ENCODE measurements at regions not wholly inside any gene's neighbourhood (a gene's known extent, or its start where the extent isn't known, plus 50 kb on each side); places are given as distances from the start of the nearest gene placed in this dataset.

DNA sequence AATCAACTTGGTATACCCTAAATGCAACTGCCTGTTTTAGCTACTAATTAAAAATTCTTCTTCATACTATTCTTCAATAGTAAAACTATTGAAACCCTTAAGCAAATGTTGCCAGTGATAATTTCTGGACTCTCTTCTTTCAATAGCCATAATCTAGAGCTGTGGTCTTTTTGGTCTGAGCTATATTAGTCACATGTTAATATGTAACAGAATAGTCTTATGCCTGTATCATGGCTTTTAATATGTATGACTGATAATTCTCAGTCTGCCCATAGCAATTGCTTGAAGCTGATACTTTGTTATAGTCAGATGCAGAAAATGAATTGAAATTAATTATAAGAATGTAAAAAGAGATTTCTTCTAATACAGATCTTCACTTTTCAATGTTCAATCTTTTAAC, 1871.9 kb upstream of the CDH6 start:
- Histone ChIP-seq H3K27me3 (ENCODE audit: control insufficient read depth, insufficient read depth, low read length) (no peaks in the 10 kb centered on the region), H3K9me3 (ENCODE audit: control insufficient read depth, insufficient read depth, low read length) (no peaks in the 10 kb centered on the region), H3K9ac (ENCODE audit: low read depth, low read length) (no peak overlapping the region), H3K36me3 (ENCODE audit: control insufficient read depth, insufficient read depth, low read length) (no peaks in the 10 kb centered on the region), H3K4me1 (ENCODE audit: control insufficient read depth, insufficient read depth, low read length) (no peaks in the 10 kb centered on the region), H3K4me3 (ENCODE audit: low read depth, low read length) (no peak overlapping the region)

DNA sequence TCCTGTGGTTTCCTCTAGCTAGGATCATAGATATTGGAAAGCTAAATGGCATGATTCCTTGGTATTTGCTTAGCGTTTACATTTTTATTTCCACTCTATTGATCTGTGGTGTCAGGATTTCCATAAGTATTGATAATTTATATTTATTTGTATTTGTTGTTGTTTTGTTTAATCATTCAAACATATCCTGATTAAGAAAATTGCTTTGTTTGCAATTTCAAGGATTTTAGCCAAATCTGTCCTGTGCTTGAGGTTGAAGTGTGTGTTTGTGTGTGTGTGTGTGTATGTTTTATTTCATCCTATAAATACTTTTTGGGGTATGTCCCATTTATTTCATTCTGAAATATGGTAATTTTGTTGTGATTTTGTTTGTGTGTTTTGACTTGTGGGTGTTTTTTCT, 1884.1 kb upstream of the CDH6 start:
- Histone ChIP-seq H3K9ac (ENCODE audit: low read depth, low read length) (no peak overlapping the region), H3K4me3 (ENCODE audit: low read depth, low read length) (no peak overlapping the region), H3K9me3 (ENCODE audit: control insufficient read depth, insufficient read depth, low read length) (no peaks in the 10 kb centered on the region), H3K36me3 (ENCODE audit: control insufficient read depth, insufficient read depth, low read length) (no peaks in the 10 kb centered on the region), H3K4me1 (ENCODE audit: control insufficient read depth, insufficient read depth, low read length) (no peaks in the 10 kb centered on the region), H3K27me3 (ENCODE audit: control insufficient read depth, insufficient read depth, low read length) (no peaks in the 10 kb centered on the region)

DNA sequence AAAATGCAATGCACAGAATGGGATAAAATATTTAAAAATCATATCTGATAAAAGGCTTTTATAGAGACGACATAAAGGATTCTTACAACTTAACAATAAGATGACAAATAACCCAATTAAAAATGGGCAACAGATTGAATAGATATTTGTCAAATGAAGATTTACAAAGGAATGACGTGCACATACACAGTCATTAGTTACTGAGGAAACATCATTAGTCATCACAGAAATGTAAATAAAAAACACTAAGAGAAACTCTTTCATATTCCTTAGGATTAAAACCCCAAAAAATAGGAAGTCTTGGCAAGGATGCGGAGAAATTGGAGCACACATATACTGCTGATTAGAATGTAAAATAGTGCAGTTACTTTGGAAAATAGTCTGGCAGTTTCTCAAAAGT, 1886.0 kb upstream of the CDH6 start:
- H3K9ac ChIP-seq (ENCODE audit: low read depth, low read length), result no peak overlapping the region
- no peaks in the 10 kb centered on the region for H3K9me3 ChIP-seq (ENCODE audit: control insufficient read depth, insufficient read depth, low read length)
- no peaks in the 10 kb centered on the region for H3K27me3 ChIP-seq (ENCODE audit: control insufficient read depth, insufficient read depth, low read length)
- no peak overlapping the region for H3K4me3 ChIP-seq (ENCODE audit: low read depth, low read length)
- H3K4me1 ChIP-seq (ENCODE audit: control insufficient read depth, insufficient read depth, low read length), result no peaks in the 10 kb centered on the region
- no peaks in the 10 kb centered on the region for H3K36me3 ChIP-seq (ENCODE audit: control insufficient read depth, insufficient read depth, low read length)

DNA sequence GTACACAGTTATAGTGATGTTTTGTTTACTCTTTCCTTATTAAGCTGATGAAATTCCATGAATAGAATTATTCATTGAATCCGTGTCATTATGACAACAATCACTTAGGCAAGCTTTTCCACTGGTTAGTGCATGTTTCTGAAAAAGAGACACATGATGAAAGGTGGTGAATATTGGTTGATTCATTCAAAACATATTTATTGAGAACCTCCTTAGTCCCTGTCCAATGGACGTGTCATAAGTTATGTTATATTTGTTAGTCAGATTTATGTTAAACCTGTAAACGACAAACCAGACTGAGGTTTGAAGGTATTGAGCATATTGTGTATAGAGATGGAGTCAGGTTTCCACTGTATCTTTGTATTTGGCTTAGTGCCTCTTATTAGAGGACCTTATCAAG, 1888.9 kb upstream of the CDH6 start:
- Histone ChIP-seq H3K9me3 (ENCODE audit: control insufficient read depth, insufficient read depth, low read length) (no peaks in the 10 kb centered on the region), H3K4me1 (ENCODE audit: control insufficient read depth, insufficient read depth, low read length) (no peaks in the 10 kb centered on the region), H3K4me3 (ENCODE audit: low read depth, low read length) (no peak overlapping the region), H3K27me3 (ENCODE audit: control insufficient read depth, insufficient read depth, low read length) (no peaks in the 10 kb centered on the region), H3K9ac (ENCODE audit: low read depth, low read length) (no peak overlapping the region), H3K36me3 (ENCODE audit: control insufficient read depth, insufficient read depth, low read length) (no peaks in the 10 kb centered on the region)

DNA sequence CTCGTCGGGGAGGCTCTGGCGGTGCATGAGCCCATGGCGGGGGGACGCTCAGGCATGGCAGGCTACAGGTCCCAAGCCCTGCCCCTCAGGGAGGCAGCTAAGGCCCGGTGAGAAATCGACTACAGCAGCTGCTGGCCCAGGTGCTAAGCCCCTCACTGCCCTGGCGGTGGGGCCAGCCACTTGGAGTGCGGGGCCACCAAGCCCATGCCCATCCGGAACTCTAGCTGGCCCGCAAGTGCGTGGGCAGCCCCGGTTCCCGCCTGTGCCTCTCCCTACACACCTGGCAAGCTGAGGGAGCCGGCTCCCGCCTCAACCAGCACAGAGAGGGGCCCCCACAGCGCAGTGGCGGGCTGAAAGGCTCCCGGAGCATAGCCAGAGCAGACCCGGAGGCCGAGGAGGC, 1896.9 kb upstream of the CDH6 start:
- Histone ChIP-seq H3K4me3 (ENCODE audit: low read depth, low read length) (no peak overlapping the region), H3K9me3 (ENCODE audit: control insufficient read depth, insufficient read depth, low read length) (no peaks in the 10 kb centered on the region), H3K9ac (ENCODE audit: low read depth, low read length) (no peak overlapping the region), H3K36me3 (ENCODE audit: control insufficient read depth, insufficient read depth, low read length) (no peaks in the 10 kb centered on the region), H3K27me3 (ENCODE audit: control insufficient read depth, insufficient read depth, low read length) (no peaks in the 10 kb centered on the region), H3K4me1 (ENCODE audit: control insufficient read depth, insufficient read depth, low read length) (no peaks in the 10 kb centered on the region)

DNA sequence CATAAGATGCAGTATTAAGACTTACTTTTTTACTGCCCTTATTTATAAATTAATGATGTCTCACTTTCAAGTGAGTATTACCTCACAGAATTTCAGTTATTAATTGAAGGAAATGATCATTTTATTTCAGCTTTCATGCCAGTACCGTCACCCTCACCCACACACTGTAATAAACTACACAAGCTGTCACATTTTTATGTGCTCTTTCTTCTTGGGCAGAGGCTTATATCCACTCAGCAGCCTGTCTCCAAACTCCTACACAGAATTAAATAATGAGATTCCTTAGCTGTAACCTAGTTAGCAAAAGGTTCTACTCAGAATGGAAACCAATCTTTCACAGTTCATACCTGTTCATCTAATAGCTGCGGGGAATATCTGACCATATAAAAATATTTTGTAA, 1915.8 kb upstream of the CDH6 start:
- H3K36me3 ChIP-seq (ENCODE audit: control insufficient read depth, insufficient read depth, low read length), result no peaks in the 10 kb centered on the region
- no peaks in the 10 kb centered on the region for H3K9me3 ChIP-seq (ENCODE audit: control insufficient read depth, insufficient read depth, low read length)
- H3K4me3 ChIP-seq (ENCODE audit: low read depth, low read length), result no peak overlapping the region
- H3K9ac ChIP-seq (ENCODE audit: low read depth, low read length), result no peak overlapping the region
- H3K27me3 ChIP-seq (ENCODE audit: control insufficient read depth, insufficient read depth, low read length), result no peaks in the 10 kb centered on the region
- no peaks in the 10 kb centered on the region for H3K4me1 ChIP-seq (ENCODE audit: control insufficient read depth, insufficient read depth, low read length)

DNA sequence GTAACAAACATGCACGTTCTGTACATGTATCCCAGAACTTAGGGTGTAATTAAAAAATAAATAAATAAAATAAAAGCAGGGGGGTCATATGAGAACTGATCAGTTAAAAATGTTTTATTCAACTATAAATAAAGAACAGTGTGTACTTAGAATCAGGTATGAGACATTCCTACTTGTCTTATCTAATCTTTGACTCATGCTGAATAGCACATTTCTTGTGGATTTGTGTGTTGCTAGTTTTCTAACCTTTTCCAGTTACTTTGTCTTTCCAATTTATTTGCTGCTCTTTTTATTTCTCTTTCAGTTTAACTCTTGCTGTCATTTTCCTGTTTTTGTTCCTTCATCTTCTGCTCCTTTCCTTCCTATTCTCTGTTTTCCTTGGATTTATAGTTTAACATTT, 1917.1 kb upstream of the CDH6 start:
- Histone ChIP-seq H3K27me3 (ENCODE audit: control insufficient read depth, insufficient read depth, low read length) (no peaks in the 10 kb centered on the region), H3K4me1 (ENCODE audit: control insufficient read depth, insufficient read depth, low read length) (no peaks in the 10 kb centered on the region), H3K36me3 (ENCODE audit: control insufficient read depth, insufficient read depth, low read length) (no peaks in the 10 kb centered on the region), H3K9ac (ENCODE audit: low read depth, low read length) (no peak overlapping the region), H3K9me3 (ENCODE audit: control insufficient read depth, insufficient read depth, low read length) (no peaks in the 10 kb centered on the region), H3K4me3 (ENCODE audit: low read depth, low read length) (no peak overlapping the region)

DNA sequence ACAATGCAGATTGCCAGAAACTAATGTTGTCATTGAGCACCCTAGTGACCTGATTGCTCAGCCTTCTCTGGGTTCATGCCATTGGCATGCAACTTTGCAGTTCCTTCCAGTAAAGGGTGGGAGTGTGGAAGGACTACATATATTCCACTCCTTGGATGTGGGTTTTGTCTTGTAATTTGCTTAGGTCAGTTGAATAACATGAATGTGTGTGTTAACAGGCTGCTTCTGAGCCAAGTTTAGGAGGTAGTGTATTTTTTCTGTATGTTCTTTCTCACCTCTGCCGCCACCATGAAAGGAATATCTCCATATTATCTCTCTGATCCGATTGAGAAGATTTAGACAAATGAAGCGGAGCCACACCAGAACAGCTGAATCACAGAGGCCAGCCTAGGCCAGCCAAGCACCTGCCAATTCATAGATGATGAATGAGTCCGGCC, 1929.6 kb upstream of the CDH6 start:
- Histone ChIP-seq H3K4me3 (ENCODE audit: low read depth, low read length) (no peak overlapping the region), H3K36me3 (ENCODE audit: control insufficient read depth, insufficient read depth, low read length) (no peaks in the 10 kb centered on the region), H3K9me3 (ENCODE audit: control insufficient read depth, insufficient read depth, low read length) (no peaks in the 10 kb centered on the region), H3K9ac (ENCODE audit: low read depth, low read length) (no peak overlapping the region), H3K27me3 (ENCODE audit: control insufficient read depth, insufficient read depth, low read length) (no peaks in the 10 kb centered on the region), H3K4me1 (ENCODE audit: control insufficient read depth, insufficient read depth, low read length) (no peaks in the 10 kb centered on the region)

DNA sequence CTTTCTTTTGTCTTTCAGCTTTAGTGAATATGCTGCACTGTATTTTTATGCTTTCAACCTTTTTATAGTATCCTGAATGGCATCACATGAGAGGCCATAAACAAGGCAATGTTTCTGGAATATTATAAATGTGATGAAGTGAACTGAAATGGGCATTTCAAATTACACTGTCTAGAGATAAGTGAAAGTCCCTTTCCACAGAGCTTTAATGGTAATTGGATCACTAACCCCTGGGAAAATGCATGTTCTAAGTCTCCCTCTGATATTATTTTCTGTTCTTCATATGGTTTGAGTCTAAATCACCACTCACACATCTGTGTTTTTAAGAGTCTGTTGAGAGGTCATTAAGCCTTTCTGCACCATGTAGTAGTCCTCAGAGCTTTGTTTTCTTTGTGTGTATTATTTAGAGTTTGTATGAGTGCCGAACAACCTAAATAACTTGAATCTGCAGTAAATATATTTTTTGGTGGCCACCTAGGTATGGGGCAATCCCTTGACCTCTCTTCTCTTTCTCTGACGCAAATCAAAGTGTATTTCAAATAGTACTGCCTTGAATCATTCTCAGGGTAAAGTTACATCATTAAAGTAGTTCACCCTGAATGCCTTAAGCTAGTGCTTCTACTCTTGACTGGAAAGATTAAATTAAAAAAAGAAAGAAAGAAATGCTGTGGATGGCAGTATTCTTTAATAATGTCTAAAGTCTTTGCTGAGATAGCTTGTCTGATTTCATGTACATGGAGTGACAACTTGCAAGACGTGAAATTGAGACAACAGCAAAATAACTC, 1931.0 kb upstream of the CDH6 start:
- Histone ChIP-seq H3K9ac (ENCODE audit: low read depth, low read length) (no peak overlapping the region), H3K4me3 (ENCODE audit: low read depth, low read length) (no peak overlapping the region), H3K9me3 (ENCODE audit: control insufficient read depth, insufficient read depth, low read length) (no peaks in the 10 kb centered on the region), H3K36me3 (ENCODE audit: control insufficient read depth, insufficient read depth, low read length) (no peaks in the 10 kb centered on the region), H3K27me3 (ENCODE audit: control insufficient read depth, insufficient read depth, low read length) (no peaks in the 10 kb centered on the region), H3K4me1 (ENCODE audit: control insufficient read depth, insufficient read depth, low read length) (no peaks in the 10 kb centered on the region)

DNA sequence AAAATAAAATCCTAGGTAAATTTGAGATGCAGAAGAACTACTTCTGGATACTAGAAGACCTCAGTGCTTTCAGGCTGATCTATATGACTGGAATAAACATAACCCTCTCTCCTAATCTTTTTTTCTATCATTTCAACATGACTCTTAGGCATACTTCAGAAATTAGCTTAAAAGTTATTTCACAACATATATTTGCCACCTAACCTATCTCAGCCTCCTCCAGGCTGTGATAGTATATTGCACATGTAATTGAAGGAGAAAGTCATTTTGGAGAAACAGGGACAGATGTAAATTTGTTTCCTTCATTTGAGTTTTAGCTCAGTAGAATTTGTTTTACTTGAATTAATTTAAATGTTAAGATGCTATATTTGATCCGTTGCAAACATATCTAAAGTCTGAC, 1932.3 kb upstream of the CDH6 start:
- Histone ChIP-seq H3K4me3 (ENCODE audit: low read depth, low read length) (no peak overlapping the region), H3K4me1 (ENCODE audit: control insufficient read depth, insufficient read depth, low read length) (no peaks in the 10 kb centered on the region), H3K9me3 (ENCODE audit: control insufficient read depth, insufficient read depth, low read length) (no peaks in the 10 kb centered on the region), H3K36me3 (ENCODE audit: control insufficient read depth, insufficient read depth, low read length) (no peaks in the 10 kb centered on the region), H3K27me3 (ENCODE audit: control insufficient read depth, insufficient read depth, low read length) (no peaks in the 10 kb centered on the region), H3K9ac (ENCODE audit: low read depth, low read length) (no peak overlapping the region)

DNA sequence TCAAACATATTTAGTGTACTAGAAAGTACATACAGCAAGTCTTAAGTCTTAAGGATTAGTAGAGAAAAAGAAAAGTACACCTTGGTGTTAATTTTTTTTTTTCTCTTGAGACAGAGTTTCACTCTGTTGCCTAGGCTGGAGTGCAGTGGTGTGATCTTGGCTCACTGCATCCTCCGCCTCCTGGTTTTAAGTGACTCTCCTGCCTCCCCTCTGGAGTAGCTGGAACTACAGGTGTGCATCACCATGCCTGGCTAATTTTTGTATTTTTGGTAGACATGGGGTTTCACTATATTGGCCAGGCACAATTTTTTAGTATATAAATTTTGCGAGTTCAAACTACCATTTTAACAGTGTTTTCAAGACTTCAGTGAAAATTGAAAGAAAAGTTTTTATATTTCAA, 1941.1 kb upstream of the CDH6 start:
- H3K4me3 ChIP-seq (ENCODE audit: low read depth, low read length), result no peak overlapping the region

DNA sequence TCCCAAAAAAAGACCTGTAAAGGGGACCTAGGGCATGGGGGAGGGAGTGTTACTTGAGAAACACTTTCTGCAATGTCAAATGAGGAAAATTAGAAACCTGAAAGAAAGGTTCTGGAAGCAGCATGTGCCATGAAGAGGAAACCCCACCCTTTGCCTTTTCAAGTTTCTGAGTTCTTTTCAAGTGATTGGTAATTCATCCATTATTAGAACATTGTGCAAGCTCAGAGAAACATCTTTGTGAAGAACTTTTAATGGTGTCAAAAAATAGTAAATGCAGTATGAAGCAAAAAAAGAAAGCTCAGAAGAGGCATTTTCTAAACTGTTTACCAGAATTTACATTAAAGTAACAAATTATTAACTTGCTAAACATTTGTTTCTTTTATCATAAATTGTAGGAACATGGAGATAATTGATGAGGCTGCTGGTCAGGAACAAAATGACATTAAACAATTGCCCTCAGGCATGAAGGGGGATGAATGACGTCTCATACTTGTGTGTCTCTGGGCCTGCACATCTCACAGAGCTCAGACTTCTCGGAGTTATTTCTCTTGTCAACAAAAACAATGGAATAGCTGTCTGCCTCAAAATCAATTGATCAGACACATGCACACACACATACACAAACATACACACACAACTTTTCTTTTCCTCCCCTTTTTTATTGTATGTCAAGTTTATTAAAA, 1946.0 kb upstream of the CDH6 start:
- H3K36me3 ChIP-seq (ENCODE audit: control insufficient read depth, insufficient read depth, low read length), result no peaks in the 10 kb centered on the region
- H3K4me3 ChIP-seq (ENCODE audit: low read depth, low read length), result no peak overlapping the region
- H3K4me1 ChIP-seq (ENCODE audit: control insufficient read depth, insufficient read depth, low read length), result no peaks in the 10 kb centered on the region
- no peaks in the 10 kb centered on the region for H3K27me3 ChIP-seq (ENCODE audit: control insufficient read depth, insufficient read depth, low read length)
- no peak overlapping the region for H3K9ac ChIP-seq (ENCODE audit: low read depth, low read length)
- no peaks in the 10 kb centered on the region for H3K9me3 ChIP-seq (ENCODE audit: control insufficient read depth, insufficient read depth, low read length)

More for the DNA sequence above, 1941.1 kb upstream of the CDH6 start:
- H3K4me1 ChIP-seq (ENCODE audit: control insufficient read depth, insufficient read depth, low read length), result no peaks in the 10 kb centered on the region
- H3K9me3 ChIP-seq (ENCODE audit: control insufficient read depth, insufficient read depth, low read length), result no peaks in the 10 kb centered on the region
- H3K36me3 ChIP-seq (ENCODE audit: control insufficient read depth, insufficient read depth, low read length), result no peaks in the 10 kb centered on the region
- no peaks in the 10 kb centered on the region for H3K27me3 ChIP-seq (ENCODE audit: control insufficient read depth, insufficient read depth, low read length)
- H3K9ac ChIP-seq (ENCODE audit: low read depth, low read length), result no peak overlapping the region
